ENCODE measurements at regions not wholly inside any gene's neighbourhood (a gene's known extent, or its start where the extent isn't known, plus 50 kb on each side); places are given as distances from the start of the nearest gene placed in this dataset.
"Not testable (repeated sequence)": the region's sequence is repeated elsewhere in the genome, so short reads cannot be mapped to it uniquely, and the experiment has no call there.

DNA sequence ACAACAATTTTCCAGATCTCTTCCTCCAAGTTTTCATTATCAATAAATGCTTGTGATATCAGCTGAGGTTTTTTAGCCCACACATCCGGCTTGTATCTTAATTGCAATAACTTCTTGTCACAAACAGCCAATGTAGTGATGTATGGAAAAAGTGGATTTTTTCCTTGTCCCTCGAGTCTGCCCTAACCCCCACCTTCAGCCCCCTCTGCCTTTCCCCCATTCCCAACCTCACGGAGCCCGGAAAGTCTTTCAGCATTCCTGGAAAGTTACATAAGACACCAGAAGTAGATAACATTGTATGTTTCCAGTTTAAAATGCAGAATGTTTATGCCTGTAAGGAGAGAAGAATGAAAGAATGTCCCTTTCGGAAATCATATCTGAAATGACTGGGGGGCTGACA lies 179.2 kb upstream of the PHACTR1 start:
- DNase-seq (ENCODE audit: low read depth, low spot score): no peak
- H3K27ac ChIP-seq: no peak overlapping the region

DNA sequence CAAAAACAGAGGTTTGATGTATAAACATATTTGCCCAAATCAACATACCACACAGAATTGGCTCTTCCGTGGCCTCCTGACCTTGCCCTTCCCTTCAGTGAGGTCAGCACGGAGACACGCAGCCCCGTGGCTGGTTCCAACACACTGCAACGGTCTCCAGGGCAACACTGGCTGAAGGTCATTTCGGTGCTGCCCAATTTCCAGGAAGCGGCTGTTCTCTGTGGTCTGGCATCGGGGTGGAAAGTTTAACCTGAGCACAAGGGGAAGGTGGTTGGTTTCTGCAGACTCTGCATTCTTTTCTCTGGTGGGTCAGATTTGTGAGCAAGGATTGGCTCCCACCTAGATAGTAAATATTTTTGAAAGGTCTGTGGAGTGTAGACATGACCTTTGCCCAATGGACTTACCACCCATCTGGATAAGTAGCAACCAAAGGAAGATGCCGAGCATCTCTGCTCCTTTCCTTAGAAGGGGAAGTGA lies 177.6 kb upstream of the PHACTR1 start:
- H3K27ac ChIP-seq: no peak overlapping the region
- DNase-seq (ENCODE audit: low read depth, low spot score): no peak

DNA sequence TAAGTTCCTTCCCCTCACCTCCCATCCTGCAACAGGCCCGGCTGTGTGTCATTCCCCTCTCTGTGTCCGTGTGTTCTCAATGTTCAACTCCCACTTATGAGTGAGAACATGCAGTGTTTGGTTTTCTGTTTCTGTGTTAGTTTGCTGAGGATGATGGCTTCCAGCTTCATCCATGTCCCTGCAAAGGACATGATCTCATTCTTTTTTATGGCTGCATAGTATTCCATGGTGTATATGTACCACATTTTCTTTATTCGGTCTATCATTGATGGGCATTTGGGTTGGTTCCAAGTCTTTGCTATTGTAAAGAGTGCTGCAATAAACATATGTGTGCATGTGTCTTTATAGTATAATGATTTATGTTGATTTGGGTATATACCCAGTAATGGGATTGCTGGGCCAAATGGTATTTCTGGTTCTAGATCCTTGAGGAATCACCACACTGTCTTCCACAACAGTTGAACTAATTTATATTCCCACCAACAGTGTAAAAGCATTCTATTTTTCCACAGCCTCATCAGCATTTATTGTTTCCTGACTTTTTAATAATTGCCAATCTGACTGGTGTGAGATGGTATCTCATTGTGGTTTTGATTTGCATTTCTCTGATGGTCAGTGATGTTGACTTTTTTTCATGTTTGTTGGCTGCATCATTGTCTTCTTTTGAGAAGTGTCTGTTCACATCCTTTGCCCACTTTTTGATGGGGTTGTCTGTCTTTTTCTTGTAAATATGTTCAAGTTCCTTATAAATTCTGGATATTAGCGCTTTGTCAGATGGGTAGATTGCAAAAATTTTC lies 174.1 kb upstream of the PHACTR1 start:
- not testable (repeated sequence) for H3K27ac ChIP-seq; DNase-seq (ENCODE audit: low read depth, low spot score)

DNA sequence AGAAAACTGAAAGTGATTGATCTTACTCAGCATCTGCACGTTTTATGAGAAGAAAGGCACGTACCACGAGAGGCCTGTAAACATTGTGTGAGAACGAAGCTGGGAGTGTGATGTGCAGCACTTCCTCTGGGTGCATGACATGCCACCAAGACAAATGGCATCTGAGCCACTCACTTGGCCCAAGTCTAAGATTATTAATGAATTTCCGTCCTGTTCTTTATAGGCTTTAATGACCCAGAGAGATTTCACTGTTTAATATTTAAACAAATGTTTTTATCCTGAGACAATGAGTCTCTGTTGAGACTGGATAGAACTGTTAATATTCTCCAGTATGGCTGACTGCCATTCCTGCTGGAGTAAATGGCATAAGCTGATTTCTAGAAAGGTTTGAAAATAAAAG lies 172.6 kb upstream of the PHACTR1 start:
- no peak overlapping the region for H3K27ac ChIP-seq
- DNase-seq (ENCODE audit: low read depth, low spot score): no peak

DNA sequence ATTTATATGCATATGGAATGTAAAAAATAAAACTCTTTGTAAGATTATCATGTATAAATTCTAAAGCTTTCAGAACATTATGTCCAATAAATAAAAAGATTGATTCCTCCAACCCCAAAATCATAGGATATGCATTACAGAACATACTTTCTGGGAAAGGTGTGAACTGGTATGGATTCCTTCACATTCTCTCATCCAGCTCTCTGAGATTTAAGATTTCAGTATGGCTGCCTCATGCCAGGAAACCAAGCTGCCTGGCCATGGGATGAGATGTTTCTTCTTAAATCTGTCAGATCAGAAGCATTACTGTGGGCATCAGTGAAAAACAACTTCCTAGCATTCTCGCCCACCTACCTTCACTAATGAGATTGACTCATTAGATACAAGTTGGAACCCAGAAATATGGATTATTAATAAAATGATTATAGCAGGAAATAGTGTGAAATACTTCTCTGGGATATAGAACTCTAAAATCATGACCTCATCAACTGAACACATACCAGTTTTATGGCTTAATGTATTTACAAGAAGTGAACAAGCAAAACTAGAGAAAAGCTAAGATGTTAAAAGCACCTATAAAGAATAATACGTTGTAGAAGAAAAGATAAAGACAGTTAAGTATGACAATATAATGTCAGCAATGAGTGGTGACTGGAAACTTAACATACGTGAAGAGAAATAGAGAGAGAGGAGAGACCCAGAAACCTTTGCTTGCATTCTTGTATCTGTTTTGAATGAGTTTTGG lies 171.6 kb upstream of the PHACTR1 start:
- DNase-seq (ENCODE audit: low read depth, low spot score): no peak
- no peak overlapping the region for H3K27ac ChIP-seq

DNA sequence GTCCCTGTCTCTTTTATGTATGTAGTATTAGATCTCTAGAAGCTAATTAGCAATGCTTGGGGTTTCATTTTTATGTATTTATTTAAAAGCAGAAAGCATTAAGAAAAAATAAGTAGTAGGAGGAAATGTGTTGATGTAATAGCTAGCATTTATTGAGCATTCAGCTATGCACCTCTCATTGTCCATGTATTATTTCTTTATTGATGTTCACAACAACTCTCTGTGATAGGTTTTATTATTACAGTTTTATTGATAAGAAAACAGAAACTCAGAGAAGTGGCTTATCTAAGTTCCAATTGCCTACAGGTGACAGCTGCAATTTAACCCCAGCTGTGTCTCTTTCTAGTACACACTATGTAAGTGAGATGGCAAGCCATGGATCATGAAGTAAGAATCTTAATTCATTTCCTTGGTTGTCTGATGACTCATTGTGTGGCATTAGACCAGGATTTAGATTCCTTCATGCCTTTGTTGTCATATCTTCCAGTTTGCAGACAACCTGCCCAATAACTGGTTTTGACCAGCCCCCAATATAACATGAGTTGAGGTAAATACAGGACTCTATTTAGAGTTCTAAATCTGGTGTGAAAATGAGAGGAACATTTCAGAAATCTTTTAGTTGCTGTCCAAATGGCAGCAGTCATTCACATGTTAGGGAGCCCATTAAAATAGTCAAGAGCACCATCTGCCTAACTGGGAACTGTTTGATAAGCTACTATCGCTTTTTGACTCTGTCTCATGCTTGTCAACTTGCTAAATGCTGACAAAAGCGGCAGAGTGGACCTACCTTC lies 170.8 kb upstream of the PHACTR1 start:
- H3K27ac ChIP-seq: no peak overlapping the region
- peak; percentile 36 for DNase-seq (ENCODE audit: low read depth, low spot score)

DNA sequence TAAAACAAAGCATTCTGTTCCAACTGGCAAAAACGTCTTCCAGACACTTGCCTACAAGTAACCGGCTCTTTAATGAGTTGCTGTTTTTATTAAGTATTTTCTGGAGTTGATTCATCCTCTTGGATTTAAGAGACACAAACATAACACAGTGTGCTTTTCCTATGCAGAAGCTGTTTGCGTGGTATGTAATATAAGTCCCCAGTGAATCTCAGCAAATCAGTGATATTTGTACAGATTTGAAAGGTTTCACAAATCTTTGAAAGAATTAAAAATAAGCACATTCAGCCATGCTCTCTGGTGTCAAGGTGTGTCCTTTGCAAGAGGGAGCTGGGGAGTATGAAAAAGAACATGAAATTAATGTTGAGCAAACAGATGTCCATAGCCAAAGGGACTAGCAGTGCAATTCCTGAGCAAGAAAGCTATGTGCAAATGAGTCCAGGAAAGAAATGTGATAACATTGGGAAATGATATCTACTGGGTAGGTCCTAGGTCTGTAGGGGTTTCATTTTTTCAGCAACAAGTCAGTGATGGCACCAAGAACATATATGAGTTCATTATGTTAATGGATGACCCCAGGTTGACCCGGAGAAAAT lies 170.1 kb upstream of the PHACTR1 start:
- no peak for DNase-seq (ENCODE audit: low read depth, low spot score)
- no peak overlapping the region for H3K27ac ChIP-seq

DNA sequence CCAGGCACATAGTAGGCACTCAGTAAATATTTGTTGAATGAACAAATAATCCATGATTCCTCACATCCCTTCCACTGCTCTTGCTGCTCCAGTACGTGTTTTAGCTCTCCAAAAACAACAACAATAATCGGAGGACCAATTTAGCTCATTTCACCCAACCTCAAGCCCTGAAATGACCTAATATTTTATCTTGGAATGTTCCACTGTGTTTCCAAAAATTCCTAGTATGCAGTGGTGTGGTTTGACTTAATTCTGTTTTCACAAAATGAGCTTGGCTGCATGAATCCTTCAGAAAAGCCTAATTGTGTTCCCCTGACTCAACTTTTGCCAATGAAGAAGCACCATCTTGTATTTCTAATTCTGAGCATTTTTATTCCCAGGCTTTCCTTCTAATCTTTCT lies 168.0 kb upstream of the PHACTR1 start:
- no peak for DNase-seq (ENCODE audit: low read depth, low spot score)
- no peak overlapping the region for H3K27ac ChIP-seq

DNA sequence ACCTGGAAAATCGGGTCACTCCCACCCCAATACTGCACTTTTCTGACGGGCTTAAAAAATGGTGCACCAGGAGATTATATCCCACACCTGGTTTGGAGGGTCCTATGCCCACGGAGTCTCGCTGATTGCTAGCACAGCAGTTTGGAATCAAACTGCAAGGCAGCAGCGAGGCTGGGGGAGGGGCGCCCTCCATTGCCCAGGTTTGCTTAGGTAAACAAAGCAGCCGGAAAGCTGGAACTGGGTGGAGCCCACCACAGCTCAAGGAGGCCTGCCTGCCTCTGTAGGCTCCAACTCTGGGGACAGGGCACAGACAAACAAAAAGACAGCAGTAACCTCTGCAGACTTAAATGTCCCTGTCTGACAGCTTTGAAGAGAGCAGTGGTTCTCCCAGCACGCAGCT lies 167.1 kb upstream of the PHACTR1 start:
- not testable (repeated sequence) for H3K27ac ChIP-seq; DNase-seq (ENCODE audit: low read depth, low spot score)

DNA sequence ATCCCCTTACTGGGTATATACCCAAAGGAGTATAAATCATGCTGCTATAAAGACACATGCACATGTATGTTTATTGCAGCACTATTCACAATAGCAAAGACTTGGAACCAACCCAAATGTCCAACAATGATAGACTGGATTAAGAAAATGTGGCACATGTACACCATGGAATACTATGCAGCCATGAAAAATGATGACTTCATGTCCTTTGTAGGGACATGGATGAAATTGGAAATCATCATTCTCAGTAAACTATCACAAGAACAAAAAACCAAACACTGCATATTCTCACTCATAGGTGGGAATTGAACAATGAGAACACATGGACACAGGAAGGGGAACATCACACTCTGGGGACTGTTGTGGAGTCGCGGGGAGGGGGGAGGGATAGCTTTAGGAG lies 161.7 kb upstream of the PHACTR1 start:
- H3K27ac ChIP-seq; DNase-seq (ENCODE audit: low read depth, low spot score): not testable (repeated sequence)

DNA sequence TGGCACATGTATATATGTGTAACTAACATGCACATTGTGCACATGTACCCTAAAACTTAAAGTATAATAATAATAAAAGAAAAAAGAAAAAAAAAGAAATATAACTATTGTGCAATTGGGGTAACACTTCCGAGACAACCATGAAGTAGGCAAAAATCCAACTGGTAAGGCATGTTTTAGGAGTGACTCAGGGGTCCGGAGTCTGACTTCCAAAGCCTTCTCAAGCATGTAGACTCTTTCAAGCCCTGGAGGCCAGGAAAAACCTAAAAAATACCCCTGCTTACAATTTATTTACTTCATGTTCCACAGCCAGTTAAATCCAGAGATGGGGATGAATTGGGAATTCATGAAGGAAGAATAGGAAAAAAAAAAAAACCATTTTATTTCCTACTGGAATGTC lies 161.3 kb upstream of the PHACTR1 start:
- H3K27ac ChIP-seq: no peak overlapping the region
- DNase-seq (ENCODE audit: low read depth, low spot score): no peak

DNA sequence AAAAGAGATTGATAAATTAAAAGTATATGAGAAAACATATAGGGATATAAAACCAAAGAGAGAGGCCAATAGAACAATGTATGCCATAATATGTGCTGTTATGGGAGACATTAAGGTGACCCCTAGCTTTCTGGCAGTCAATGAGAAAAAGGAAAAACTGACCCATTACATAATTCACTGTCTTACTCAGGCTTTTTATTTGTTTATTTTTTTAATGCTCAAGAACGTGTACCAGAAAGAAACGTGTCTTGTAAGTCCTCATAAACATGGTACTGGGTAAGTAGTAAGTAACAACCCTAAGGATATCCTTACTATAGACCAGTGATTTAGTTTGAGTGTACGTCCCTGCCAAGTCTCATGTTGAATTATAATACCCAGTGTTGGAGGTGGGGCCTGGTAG lies 160.8 kb upstream of the PHACTR1 start:
- no peak overlapping the region for H3K27ac ChIP-seq
- DNase-seq (ENCODE audit: low read depth, low spot score): no peak

DNA sequence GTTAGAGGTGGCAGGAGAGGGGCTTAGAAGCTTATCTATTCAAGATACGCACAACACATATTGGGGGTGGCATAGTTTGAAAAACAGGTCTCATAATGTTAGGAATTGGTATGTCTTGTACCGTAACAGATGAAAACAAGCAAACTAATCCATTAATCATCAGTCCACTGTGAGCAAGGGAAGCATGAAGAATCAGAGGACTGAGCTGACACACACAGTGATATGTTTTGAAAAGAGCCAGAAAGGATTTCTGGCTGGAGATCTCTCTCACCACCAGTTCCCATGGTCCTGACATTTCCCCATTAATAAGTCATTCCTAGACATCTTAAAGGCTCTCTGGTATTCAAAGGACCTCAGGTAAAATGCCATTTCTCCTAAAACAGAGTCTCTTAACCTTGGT lies 158.8 kb upstream of the PHACTR1 start:
- no peak overlapping the region for H3K27ac ChIP-seq
- no peak for DNase-seq (ENCODE audit: low read depth, low spot score)

DNA sequence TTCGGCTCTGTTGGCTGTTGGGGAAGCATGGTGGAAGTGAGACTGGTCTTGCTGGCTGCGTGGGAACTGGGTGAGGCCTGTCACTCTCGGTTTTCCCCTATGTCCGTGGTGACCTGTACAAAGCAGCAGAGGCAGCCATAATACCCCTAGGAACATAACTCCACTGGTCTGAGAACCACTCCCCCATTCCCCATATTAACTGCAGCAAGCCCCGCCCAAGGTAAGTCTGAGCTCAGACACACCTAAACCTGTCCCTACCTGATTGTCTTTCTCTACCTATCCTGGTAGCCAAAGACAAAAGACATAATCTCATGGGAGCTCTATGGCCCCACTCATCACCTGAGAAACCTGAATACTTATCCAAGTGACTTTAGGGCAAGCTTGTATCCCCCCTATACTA lies 156.3 kb upstream of the PHACTR1 start:
- no peak for DNase-seq (ENCODE audit: low read depth, low spot score)
- no peak overlapping the region for H3K27ac ChIP-seq

DNA sequence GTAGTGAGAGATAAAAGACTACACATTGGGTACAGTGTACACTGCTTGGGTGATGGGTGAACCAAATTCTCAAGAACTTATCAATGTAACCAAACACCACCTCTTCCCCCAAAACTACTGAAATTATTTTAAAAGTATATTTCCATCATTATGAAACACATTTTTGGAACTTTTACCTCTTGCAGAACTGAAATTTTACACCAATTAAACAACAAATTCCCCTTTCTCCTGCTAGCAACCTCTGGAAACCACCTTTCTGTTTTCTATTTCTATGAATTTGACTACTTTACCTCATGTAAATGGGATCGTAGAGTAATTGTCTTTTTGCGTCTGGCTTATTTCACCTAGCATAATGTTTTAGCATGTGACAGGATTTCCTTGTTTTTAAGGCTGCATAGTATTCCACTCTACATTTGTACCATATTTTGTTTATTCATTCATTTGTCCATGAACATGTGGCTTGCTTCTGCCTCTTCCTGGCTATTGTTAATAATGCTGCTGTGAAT lies 149.9 kb upstream of the PHACTR1 start:
- no peak overlapping the region for H3K27ac ChIP-seq
- DNase-seq (ENCODE audit: low read depth, low spot score): no peak

DNA sequence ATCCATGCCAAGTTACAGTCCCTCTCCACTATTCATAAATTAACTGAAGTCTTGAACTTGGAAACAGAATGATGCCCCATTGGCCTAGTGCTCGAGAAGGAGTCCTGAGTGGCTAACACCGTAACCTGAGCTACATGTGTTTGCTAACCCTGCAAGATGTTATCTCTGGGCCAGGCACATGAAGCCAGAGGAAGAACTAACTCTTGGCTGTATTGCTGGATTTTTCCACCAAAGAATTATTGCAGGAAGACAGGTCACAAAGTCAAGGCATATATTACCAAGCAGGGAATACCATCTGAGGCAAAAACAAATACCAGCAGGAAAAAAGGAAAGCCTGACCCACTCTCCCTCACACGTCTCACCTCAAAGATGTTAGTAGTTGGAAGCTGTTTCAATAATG lies 148.9 kb upstream of the PHACTR1 start:
- no peak overlapping the region for H3K27ac ChIP-seq
- no peak for DNase-seq (ENCODE audit: low read depth, low spot score)

DNA sequence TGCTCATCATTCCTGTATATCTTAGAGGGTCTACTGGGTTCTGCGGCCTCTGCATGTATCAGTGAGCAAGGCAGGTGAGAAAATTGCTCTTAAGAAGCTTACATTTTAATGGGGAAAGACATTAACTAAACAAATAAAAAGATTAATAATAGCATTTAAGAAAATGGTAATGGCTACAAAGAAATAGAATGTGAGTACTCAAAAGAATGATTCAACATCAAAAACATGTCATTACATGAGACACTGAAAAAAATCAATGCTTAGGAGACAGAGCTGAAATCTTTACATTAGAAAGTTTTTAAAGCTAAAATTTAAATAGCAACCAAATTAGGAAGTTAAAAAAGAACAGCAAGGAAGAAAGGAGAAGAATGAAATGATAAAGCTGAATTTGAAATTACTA lies 146.9 kb upstream of the PHACTR1 start:
- peak overlapping the region; percentile 64 for H3K27ac ChIP-seq
- DNase-seq (ENCODE audit: low read depth, low spot score): no peak

DNA sequence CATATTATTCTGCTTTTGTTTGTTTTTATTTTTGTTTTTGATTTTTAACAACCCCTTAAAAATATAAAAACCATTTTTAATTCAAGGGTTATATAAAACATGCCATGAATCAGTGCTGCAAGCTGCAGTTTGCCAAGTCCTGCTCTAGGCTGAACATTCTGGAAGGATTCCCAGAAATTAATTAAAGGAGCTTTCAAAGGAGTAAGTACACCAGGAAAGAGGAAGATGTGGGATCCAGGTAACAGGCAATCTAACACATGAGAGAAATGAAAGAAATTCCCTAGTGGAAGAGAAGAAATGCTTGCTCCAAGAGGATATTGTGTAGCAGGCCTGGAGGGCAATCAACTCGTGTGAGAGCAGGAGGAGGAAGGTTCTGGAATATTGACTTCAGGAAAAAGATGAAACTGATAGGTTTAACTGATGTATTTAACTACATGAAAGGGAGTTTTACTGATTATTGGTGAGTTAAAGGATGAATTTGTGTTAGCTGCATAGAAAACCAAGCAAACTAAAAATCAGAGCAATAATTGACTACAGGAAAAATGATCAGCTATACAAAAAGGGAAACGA lies 146.0 kb upstream of the PHACTR1 start:
- peak overlapping the region; percentile 64 for H3K27ac ChIP-seq
- no peak for DNase-seq (ENCODE audit: low read depth, low spot score)

DNA sequence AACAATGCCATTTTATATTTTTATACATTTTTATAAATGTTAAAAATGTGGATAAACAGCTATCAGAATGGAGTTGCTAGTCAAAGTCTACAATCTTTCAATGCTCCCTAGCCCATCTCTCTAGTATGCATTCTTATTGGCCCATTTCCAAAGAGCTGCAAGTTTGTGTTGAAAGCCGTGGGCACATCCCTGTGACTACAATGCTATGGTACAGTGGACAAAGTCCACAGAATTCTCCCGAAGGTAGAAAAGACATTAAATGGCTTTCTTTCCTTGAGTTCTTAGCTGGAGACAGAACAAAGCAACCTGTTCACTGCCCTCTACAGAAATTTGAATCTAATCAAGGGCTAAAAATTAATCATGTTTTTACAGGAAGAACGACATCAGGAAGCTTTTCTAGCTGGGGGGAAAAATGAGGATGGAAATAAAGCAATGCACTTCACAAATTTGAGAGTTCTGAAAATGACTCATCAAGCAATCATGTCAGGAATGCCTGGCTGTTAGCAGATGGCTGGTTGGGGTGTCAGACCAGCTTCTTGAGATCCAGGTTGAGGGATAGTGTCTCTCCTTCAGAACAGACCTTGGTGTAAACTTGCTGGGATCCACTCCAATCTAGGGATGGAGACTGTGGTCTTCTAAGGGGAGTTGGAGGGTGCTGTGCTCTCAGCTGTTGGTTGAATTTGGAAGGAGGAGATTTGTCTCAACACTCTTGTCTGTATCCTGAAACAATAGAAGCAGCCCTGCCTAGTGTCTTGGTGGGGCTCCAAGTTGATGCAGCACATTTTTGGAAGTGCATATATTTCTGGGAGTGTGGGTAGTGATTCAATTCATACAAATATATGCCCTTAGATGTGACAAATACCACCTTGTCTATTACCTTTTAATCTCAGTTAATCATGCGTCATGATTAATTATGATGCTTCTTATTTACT lies 143.4 kb upstream of the PHACTR1 start:
- peak overlapping the region; percentile 44 for H3K27ac ChIP-seq
- DNase-seq (ENCODE audit: low read depth, low spot score): no peak

Measured in epithelial cell of prostate (primary cell).